ENCODE measurements at regions not wholly inside any gene's neighbourhood (a gene's known extent, or its start where the extent isn't known, plus 50 kb on each side); places are given as distances from the start of the nearest gene placed in this dataset.

GRCh38 chr2:219782737-219783348 is 155.4 kb downstream of the SLC4A3 start:
- H4K20me1 ChIP-seq (ENCODE audit: insufficient read depth, poor library complexity, severe bottlenecking), result no peaks in the 10 kb centered on the region
- WGBS (ENCODE audit: low lambda C conversion rate, missing lambda C conversion rate), result 85% methylated on average over 7 of the region's 7 CpGs
- TF ChIP-seq EZH2phosphoT487 (IDR thresholded peaks at IDR 0.05; ENCODE audit: low read depth, severe bottlenecking, unreplicated experiment), result no peak
- TF ChIP-seq CTCF (IDR thresholded peaks at IDR 0.05; ENCODE audit: poor library complexity), result no peak
- TF ChIP-seq EZH2 (IDR thresholded peaks at IDR 0.05; ENCODE audit: borderline replicate concordance), result no peak
- H3K27me3 ChIP-seq, result peaks cover 16% of the 10 kb centered on the region
- no peaks in the 10 kb centered on the region for H3K4me1 ChIP-seq (ENCODE audit: insufficient read depth)
- no peaks in the 10 kb centered on the region for H3K9me2 ChIP-seq (replicated peaks; ENCODE audit: insufficient read depth)
- no peaks in the 10 kb centered on the region for H3K36me3 ChIP-seq (replicated peaks; ENCODE audit: insufficient read depth, low read depth)
- H3K79me2 ChIP-seq, result no peaks in the 10 kb centered on the region
- no peak overlapping the region for H2AFZ ChIP-seq
- no peaks in the 10 kb centered on the region for H3K9me3 ChIP-seq (ENCODE audit: low read depth)
- no peak overlapping the region for H3K27ac ChIP-seq
- no peak overlapping the region for H3K4me3 ChIP-seq
- DNase-seq (ENCODE audit: low spot score), result no peak
- H3K4me2 ChIP-seq, result no peak overlapping the region

- Histone ChIP-seq H3K4me3 (no peak overlapping the region), H3K36me3 (replicated peaks; ENCODE audit: insufficient read depth, low read depth) (no peaks in the 10 kb centered on the region), H3K9me2 (replicated peaks; ENCODE audit: insufficient read depth) (no peaks in the 10 kb centered on the region), H3K4me1 (ENCODE audit: insufficient read depth) (no peaks in the 10 kb centered on the region), H3K27me3 (peaks cover 16% of the 10 kb centered on the region), H3K9me3 (ENCODE audit: low read depth) (no peaks in the 10 kb centered on the region), H3K27ac (no peak overlapping the region), H4K20me1 (ENCODE audit: insufficient read depth, poor library complexity, severe bottlenecking) (no peaks in the 10 kb centered on the region), H3K79me2 (no peaks in the 10 kb centered on the region), H2AFZ (no peak overlapping the region), H3K4me2 (no peak overlapping the region)
- 88% methylated on average over 4 of the region's 4 CpGs for WGBS (ENCODE audit: low lambda C conversion rate, missing lambda C conversion rate)
- no peak for TF ChIP-seq EZH2phosphoT487 (IDR thresholded peaks at IDR 0.05; ENCODE audit: low read depth, severe bottlenecking, unreplicated experiment)
- TF ChIP-seq EZH2 (IDR thresholded peaks at IDR 0.05; ENCODE audit: borderline replicate concordance), result no peak
- no peak for TF ChIP-seq CTCF (IDR thresholded peaks at IDR 0.05; ENCODE audit: poor library complexity)
- DNase-seq (ENCODE audit: low spot score), result no peak
Observed at GRCh38 chr2:219783359-219783975, 156.0 kb downstream of the SLC4A3 start.

- Histone ChIP-seq H3K4me2 (no peak overlapping the region), H3K27me3 (peaks cover 9% of the 10 kb centered on the region), H3K79me2 (no peaks in the 10 kb centered on the region), H3K4me3 (no peak overlapping the region), H3K36me3 (replicated peaks; ENCODE audit: insufficient read depth, low read depth) (no peaks in the 10 kb centered on the region), H3K9me3 (ENCODE audit: low read depth) (no peaks in the 10 kb centered on the region), H3K4me1 (ENCODE audit: insufficient read depth) (no peaks in the 10 kb centered on the region), H4K20me1 (ENCODE audit: insufficient read depth, poor library complexity, severe bottlenecking) (no peaks in the 10 kb centered on the region), H3K27ac (no peak overlapping the region), H3K9me2 (replicated peaks; ENCODE audit: insufficient read depth) (no peaks in the 10 kb centered on the region), H2AFZ (no peak overlapping the region)
- WGBS (ENCODE audit: low lambda C conversion rate, missing lambda C conversion rate), result 91% methylated on average over 6 of the region's 6 CpGs
- no peak for DNase-seq (ENCODE audit: low spot score)
- TF ChIP-seq CTCF (IDR thresholded peaks at IDR 0.05; ENCODE audit: poor library complexity), result no peak
- no peak for TF ChIP-seq EZH2 (IDR thresholded peaks at IDR 0.05; ENCODE audit: borderline replicate concordance)
- no peak for TF ChIP-seq EZH2phosphoT487 (IDR thresholded peaks at IDR 0.05; ENCODE audit: low read depth, severe bottlenecking, unreplicated experiment)
Observed at GRCh38 chr2:219784178-219784577, 156.7 kb downstream of the SLC4A3 start.

Data from hepatocyte (in vitro differentiated cells).